RWPE2 (cell line): ENCODE measurements at regions not wholly inside any gene's neighbourhood (a gene's known extent, or its start where the extent isn't known, plus 50 kb on each side); places are given as distances from the start of the nearest gene placed in this dataset.

Source experiments
- ATAC-seq: fragments of 200-7000 bp; cut with Tn5 transposase; 3 replicates; pipeline ENCODE4 v1.9.1; 2021; ENCODE audit warnings: low read depth
- DNase-seq: peaks from one replicate; pipeline ENCODE4 v3.0.0-alpha.2; 2020; ENCODE audit warnings: low spot score
- H3K27ac ChIP-seq: fragments of 450-650 bp; 2 replicates; pipeline ENCODE4 v1.5.1; 2017; ENCODE audit warnings: mild to moderate bottlenecking; ENCODE audit not compliant: poor library complexity, severe bottlenecking
- H3K27me3 ChIP-seq: fragments of 250-450 bp; sonication (Bioruptor Pico); 2 replicates; pipeline ENCODE4 v1.5.1; 2021; ENCODE audit warnings: mild to moderate bottlenecking, moderate library complexity; ENCODE audit not compliant: insufficient read depth, poor library complexity, severe bottlenecking
- H3K36me3 ChIP-seq: fragments of 250-450 bp; sonication (Bioruptor Pico); 2 replicates; pipeline ENCODE4 v1.5.1; 2020; ENCODE audit warnings: low read depth, mild to moderate bottlenecking, moderate library complexity
- H3K4me1 ChIP-seq: fragments of 250-450 bp; sonication (Bioruptor Pico); 2 replicates; pipeline ENCODE4 v1.5.1; 2021; ENCODE audit warnings: mild to moderate bottlenecking, moderate library complexity; ENCODE audit not compliant: insufficient read depth, poor library complexity, severe bottlenecking
- H3K4me3 ChIP-seq: fragments of 250-450 bp; sonication (Bioruptor Pico); 2 replicates; pipeline ENCODE4 v1.5.1; 2021; ENCODE audit warnings: mild to moderate bottlenecking, moderate library complexity; ENCODE audit not compliant: severe bottlenecking
- H3K9me3 ChIP-seq: fragments of 250-450 bp; sonication (Bioruptor Pico); 2 replicates; pipeline ENCODE4 v1.5.1; 2021; ENCODE audit warnings: mild to moderate bottlenecking, moderate library complexity; ENCODE audit not compliant: severe bottlenecking
- CTCF ChIP-seq: fragments of 450-650 bp; IDR thresholded peaks from one replicate; pipeline ENCODE4 v1.5.1; 2017; ENCODE audit warnings: mild to moderate bottlenecking, moderate library complexity; ENCODE audit not compliant: poor library complexity, severe bottlenecking

- ATAC-seq (no peak), DNase-seq (no peak)
- TF ChIP-seq CTCF: no peak
- H3K27me3 ChIP-seq: no peaks in the 10 kb centered on the region
- H3K4me3 ChIP-seq: no peak overlapping the region
- peaks cover 2% of the 10 kb centered on the region for H3K9me3 ChIP-seq
- H3K27ac ChIP-seq: no peak overlapping the region
- H3K36me3 ChIP-seq: no peaks in the 10 kb centered on the region
- no peaks in the 10 kb centered on the region for H3K4me1 ChIP-seq
Observed at GRCh38 chr16:79690159-79690558, 89.6 kb upstream of the MAF start.

- H3K9me3 ChIP-seq: no peaks in the 10 kb centered on the region
- no peak for TF ChIP-seq CTCF
- ATAC-seq: no peak
Observed at GRCh38 chr16:79687249-79688130, 87.0 kb upstream of the MAF start.

GRCh38 chr16:79685871-79686270 is 85.3 kb upstream of the MAF start:
- DNase-seq: no peak
- no peak for TF ChIP-seq CTCF

More at GRCh38 chr16:79687249-79688130, 87.0 kb upstream of the MAF start:
- DNase-seq: no peak
- no peaks in the 10 kb centered on the region for H3K4me1 ChIP-seq
- H3K36me3 ChIP-seq: no peaks in the 10 kb centered on the region
- H3K27ac ChIP-seq: no peak overlapping the region
- H3K27me3 ChIP-seq: no peaks in the 10 kb centered on the region
- no peak overlapping the region for H3K4me3 ChIP-seq

GRCh38 chr16:79679334-79679733 is 78.8 kb upstream of the MAF start:
- DNase-seq (no peak), ATAC-seq (no peak)
- Histone ChIP-seq H3K4me1 (peaks cover 5% of the 10 kb centered on the region), H3K36me3 (no peaks in the 10 kb centered on the region), H3K27me3 (no peaks in the 10 kb centered on the region), H3K27ac (no peak overlapping the region), H3K4me3 (no peak overlapping the region), H3K9me3 (peaks cover 5% of the 10 kb centered on the region)
- TF ChIP-seq CTCF: no peak

More at GRCh38 chr16:79685871-79686270, 85.3 kb upstream of the MAF start:
- Histone ChIP-seq H3K9me3 (no peaks in the 10 kb centered on the region), H3K4me3 (no peak overlapping the region), H3K36me3 (no peaks in the 10 kb centered on the region), H3K4me1 (no peaks in the 10 kb centered on the region), H3K27me3 (no peaks in the 10 kb centered on the region), H3K27ac (no peak overlapping the region)
- ATAC-seq: no peak

GRCh38 chr16:79677799-79678530 is 77.4 kb upstream of the MAF start:
- H3K4me1 ChIP-seq: peaks cover 5% of the 10 kb centered on the region
- no peak for DNase-seq
- H3K36me3 ChIP-seq: no peaks in the 10 kb centered on the region
- no peak overlapping the region for H3K27ac ChIP-seq
- ATAC-seq: peak; percentile 70
- H3K27me3 ChIP-seq: no peaks in the 10 kb centered on the region
- TF ChIP-seq CTCF: no peak
- H3K4me3 ChIP-seq: no peak overlapping the region
- H3K9me3 ChIP-seq: peaks cover 5% of the 10 kb centered on the region
